IMR-90 (cell line): ENCODE measurements at regions not wholly inside any gene's neighbourhood (a gene's known extent, or its start where the extent isn't known, plus 50 kb on each side); places are given as distances from the start of the nearest gene placed in this dataset.

Experiments used
- ATAC-seq: fragments of 200-7000 bp; cut with Tn5 transposase; 2 replicates; pipeline ENCODE4 v1.9.1; 2020; ENCODE audit warnings: low read depth, mild to moderate bottlenecking, moderate library complexity
- BruUV-seq: library from RNA; stranded (reverse); fragments of 400-500 nt; replicated peaks from 2 replicates; lab custom pipeline; 2021; lab: Mats Ljungman, UMichigan
- CTCF ChIA-PET: fragments of 300-600 bp; formaldehyde crosslinking; extraction: SDS; loops from one replicate; lab custom pipeline; 2021; ENCODE audit warnings: antibody characterized with exemption; lab: Yijun Ruan, JAX
- POLR2A ChIA-PET: fragments of 300-600 bp; sonication (Branson Sonifier 250); formaldehyde crosslinking; loops from one replicate; lab custom pipeline; 2022; ENCODE audit warnings: antibody characterized with exemption; ENCODE audit not compliant: unreplicated experiment; lab: Charles Lee
- DNase-seq: peaks from one replicate; pipeline ENCODE4 v3.0.0; 2013
- H2AFZ ChIP-seq: replicated peaks from 2 replicates; pipeline ENCODE3; 2013; ENCODE audit warnings: low read length, mild to moderate bottlenecking; ENCODE audit not compliant: poor library complexity
- H2AK5ac ChIP-seq: 2 replicates; pipeline ENCODE4 v1.6.1; 2013; ENCODE audit warnings: low read depth, low read length, inconsistent platforms
- H2AK9ac ChIP-seq: replicated peaks from 2 replicates; pipeline ENCODE3; 2013; ENCODE audit warnings: mild to moderate bottlenecking, low read depth, low read length, moderate library complexity; ENCODE audit not compliant: poor library complexity
- H2BK120ac ChIP-seq: 2 replicates; pipeline ENCODE4 v1.6.1; 2013; ENCODE audit warnings: low read depth, low read length, inconsistent platforms
- H2BK15ac ChIP-seq: 3 replicates; pipeline ENCODE4 v1.6.1; 2013; ENCODE audit warnings: low read depth, low read length, inconsistent platforms
- H2BK20ac ChIP-seq: 2 replicates; pipeline ENCODE4 v1.6.1; 2013; ENCODE audit warnings: low read depth, mild to moderate bottlenecking, inconsistent platforms, low read length, moderate library complexity
- H2BK5ac ChIP-seq: 2 replicates; pipeline ENCODE4 v1.6.1; 2013; ENCODE audit warnings: mild to moderate bottlenecking, low read depth, low read length, inconsistent platforms; ENCODE audit not compliant: poor library complexity, severe bottlenecking
- H3K14ac ChIP-seq: replicated peaks from 2 replicates; pipeline ENCODE4 v1.6.1; 2013; ENCODE audit warnings: low read depth, low read length, inconsistent platforms
- H3K18ac ChIP-seq: 2 replicates; pipeline ENCODE4 v1.6.1; 2013; ENCODE audit warnings: low read depth, low read length, control low read depth
- H3K23ac ChIP-seq: 2 replicates; pipeline ENCODE4 v1.6.1; 2013; ENCODE audit warnings: low read depth, low read length, inconsistent platforms
- H3K27ac ChIP-seq: 2 replicates; pipeline ENCODE4 v1.5.1; 2013; ENCODE audit warnings: mild to moderate bottlenecking, control low read depth, low read length; ENCODE audit not compliant: insufficient read depth
- H3K27me3 ChIP-seq: 2 replicates; pipeline ENCODE4 v1.6.1; 2013; ENCODE audit warnings: low read length; ENCODE audit not compliant: control insufficient read depth, insufficient read depth
- H3K36me3 ChIP-seq: 2 replicates; pipeline ENCODE4 v1.6.1; 2013; ENCODE audit warnings: low read length, mixed read lengths; ENCODE audit not compliant: control insufficient read depth, insufficient read depth
- H3K4ac ChIP-seq: 2 replicates; pipeline ENCODE4 v1.6.1; 2013; ENCODE audit warnings: low read depth, low read length, inconsistent platforms
- H3K4me1 ChIP-seq: 2 replicates; pipeline ENCODE4 v1.6.1; 2013; ENCODE audit warnings: low read length, mixed read lengths; ENCODE audit not compliant: control insufficient read depth, insufficient read depth
- H3K4me2 ChIP-seq: 2 replicates; pipeline ENCODE4 v1.6.1; 2013; ENCODE audit warnings: low read depth, mild to moderate bottlenecking, control low read depth, low read length, moderate library complexity
- H3K4me3 ChIP-seq: 2 replicates; pipeline ENCODE4 v1.5.1; 2013; ENCODE audit warnings: low read depth, mild to moderate bottlenecking, control low read depth, low read length, moderate library complexity; ENCODE audit not compliant: insufficient read depth
- H3K56ac ChIP-seq: 2 replicates; pipeline ENCODE4 v1.6.1; 2013; ENCODE audit warnings: low read length, inconsistent platforms; ENCODE audit not compliant: insufficient read depth; ENCODE audit errors: extremely low read depth
- H3K79me1 ChIP-seq, 2 experiments: 2 replicates each; pipeline ENCODE4 v1.6.1; 2013; ENCODE audit warnings: low read length in 2 of 2, inconsistent platforms in 1 of 2, low read depth in 1 of 2
- H3K9ac ChIP-seq: 2 replicates; pipeline ENCODE4 v1.6.1; 2013; ENCODE audit warnings: low read depth, low read length, control low read depth
- H3K9me1 ChIP-seq: 2 replicates; pipeline ENCODE4 v1.6.1; 2013; ENCODE audit warnings: low read length, inconsistent platforms; ENCODE audit not compliant: insufficient read depth
- H3K9me3 ChIP-seq: 2 replicates; pipeline ENCODE4 v1.6.1; 2013; ENCODE audit warnings: low read length; ENCODE audit not compliant: control insufficient read depth, insufficient read depth
- H4K20me1 ChIP-seq: 2 replicates; pipeline ENCODE4 v1.6.1; 2013; ENCODE audit warnings: low read length, inconsistent platforms; ENCODE audit not compliant: insufficient read depth
- H4K5ac ChIP-seq: 2 replicates; pipeline ENCODE4 v1.6.1; 2013; ENCODE audit warnings: mild to moderate bottlenecking, low read depth, low read length, control low read depth
- H4K8ac ChIP-seq, 2 experiments: 2 replicates each; pipeline ENCODE4 v1.6.1; 2013; ENCODE audit warnings: low read depth in 2 of 2, low read length in 2 of 2, control low read depth in 1 of 2, inconsistent platforms in 1 of 2
- H4K91ac ChIP-seq: 2 replicates; pipeline ENCODE4 v1.6.1; 2013; ENCODE audit warnings: low read depth, low read length, inconsistent platforms; ENCODE audit not compliant: insufficient read depth
- CEBPB ChIP-seq: IDR thresholded peaks from 2 replicates; pipeline ENCODE4 v1.6.1; 2012; ENCODE audit warnings: low read depth, low read length, improper control_type of control experiment
- CHD1 ChIP-seq: IDR thresholded peaks from 2 replicates; pipeline ENCODE4 v1.6.1; 2012; ENCODE audit warnings: low read depth, low read length, improper control_type of control experiment
- FOS ChIP-seq: fragments of 150-350 bp; IDR thresholded peaks from 2 replicates; pipeline ENCODE4 v1.6.1; 2016; ENCODE audit warnings: low read depth, low read length
- MAFK ChIP-seq: IDR thresholded peaks from 2 replicates; pipeline ENCODE4 v1.6.1; 2012; ENCODE audit warnings: low read depth, low read length, improper control_type of control experiment
- MAZ ChIP-seq: IDR thresholded peaks from 2 replicates; pipeline ENCODE4 v1.6.1; 2012; ENCODE audit warnings: low read depth, mild to moderate bottlenecking, low read length, improper control_type of control experiment, moderate library complexity, borderline replicate concordance
- MXI1 ChIP-seq: IDR thresholded peaks from 2 replicates; pipeline ENCODE4 v1.6.1; 2012; ENCODE audit warnings: low read depth, mild to moderate bottlenecking, low read length, moderate library complexity, borderline replicate concordance
- NFE2L2 ChIP-seq: fragments of 150-350 bp; IDR thresholded peaks from 2 replicates; pipeline ENCODE4 v1.6.1; 2016; ENCODE audit warnings: low read depth, mild to moderate bottlenecking, low read length
- POLR2A ChIP-seq: IDR thresholded peaks from 2 replicates; pipeline ENCODE4 v1.6.1; 2012; ENCODE audit warnings: mild to moderate bottlenecking, low read depth, low read length
- RCOR1 ChIP-seq: IDR thresholded peaks from 2 replicates; pipeline ENCODE4 v1.6.1; 2012; ENCODE audit warnings: mild to moderate bottlenecking, low read length, improper control_type of control experiment; ENCODE audit not compliant: insufficient replicate concordance
- RFX5 ChIP-seq: IDR thresholded peaks from 2 replicates; pipeline ENCODE4 v1.8.0; 2012; ENCODE audit warnings: low read depth, mild to moderate bottlenecking, low read length, moderate library complexity
- SMC3 ChIP-seq: fragments of 150-350 bp; IDR thresholded peaks from 2 replicates; pipeline ENCODE4 v1.6.1; 2016; ENCODE audit warnings: low read depth, mild to moderate bottlenecking, antibody characterized with exemption, low read length, moderate library complexity
- WGBS, 2 experiments: methylation state at CpG; one replicate each; pipeline versions ENCODE4 v1.1.5 to v1.1.7; 2013; ENCODE audit warnings: missing lambda C conversion rate in 2 of 2; ENCODE audit not compliant: insufficient read length in 1 of 2; ENCODE audit errors: extremely low coverage in 2 of 2; 5-methylcytosine and 5-hydroxymethylcytosine counted together
- dilution Hi-C: fragments of 300-500 bp; cut with HindIII; formaldehyde crosslinking; loops from one replicate; pipeline ENCODE4 v1.14.3; 2018; ENCODE audit warnings: low sequenced_read_pairs; ENCODE audit not compliant: unreplicated experiment
- in situ Hi-C: fragments of 300-500 bp; cut with MboI; formaldehyde crosslinking; loops from 3 replicates; pipeline ENCODE4 v1.14.3; 2019; ENCODE audit warnings: low sequenced_read_pairs, inconsistent platforms, mixed read lengths
- intact Hi-C: fragments of 100-400 bp; cut with micrococcal nuclease; formaldehyde crosslinking; loops from 2 replicates; pipeline ENCODE4 v1.10.0; 2022
- TF ChIP-seq, protein P1 (sequence below): conservative IDR thresholded peaks from 2 replicates; pipeline ENCODE4 v1.5.1; 2012; ENCODE audit warnings: mild to moderate bottlenecking, low read depth, low read length, improper control_type of control experiment

- no peak overlapping the region for H2AK5ac ChIP-seq
- no peak for DNase-seq
- H3K9me1 ChIP-seq: no peaks in the 10 kb centered on the region
- no peaks in the 10 kb centered on the region for H3K27me3 ChIP-seq
- ATAC-seq: no peak
- H2BK15ac ChIP-seq: no peak overlapping the region
- H3K56ac ChIP-seq: no peak overlapping the region
- H4K8ac ChIP-seq: no peak overlapping the region
- intact Hi-C loops: no loop called here
- ChIA-PET CTCF (no interaction called here), POLR2A (no interaction called here)
- no peak overlapping the region for H4K91ac ChIP-seq
- H3K23ac ChIP-seq: no peak overlapping the region
- no peaks in the 10 kb centered on the region for H3K4me1 ChIP-seq
- H3K79me1 ChIP-seq: no peaks in the 10 kb centered on the region
- H3K9ac ChIP-seq: no peak overlapping the region
- TF ChIP-seq CEBPB (no peak), CHD1 (no peak), MAFK (no peak), MAZ (no peak), FOS (no peak), RFX5 (no peak), SMC3 (no peak), POLR2A (no peak), MXI1 (no peak), RCOR1 (no peak), NFE2L2 (no peak)
- TF ChIP-seq, protein P1, sequence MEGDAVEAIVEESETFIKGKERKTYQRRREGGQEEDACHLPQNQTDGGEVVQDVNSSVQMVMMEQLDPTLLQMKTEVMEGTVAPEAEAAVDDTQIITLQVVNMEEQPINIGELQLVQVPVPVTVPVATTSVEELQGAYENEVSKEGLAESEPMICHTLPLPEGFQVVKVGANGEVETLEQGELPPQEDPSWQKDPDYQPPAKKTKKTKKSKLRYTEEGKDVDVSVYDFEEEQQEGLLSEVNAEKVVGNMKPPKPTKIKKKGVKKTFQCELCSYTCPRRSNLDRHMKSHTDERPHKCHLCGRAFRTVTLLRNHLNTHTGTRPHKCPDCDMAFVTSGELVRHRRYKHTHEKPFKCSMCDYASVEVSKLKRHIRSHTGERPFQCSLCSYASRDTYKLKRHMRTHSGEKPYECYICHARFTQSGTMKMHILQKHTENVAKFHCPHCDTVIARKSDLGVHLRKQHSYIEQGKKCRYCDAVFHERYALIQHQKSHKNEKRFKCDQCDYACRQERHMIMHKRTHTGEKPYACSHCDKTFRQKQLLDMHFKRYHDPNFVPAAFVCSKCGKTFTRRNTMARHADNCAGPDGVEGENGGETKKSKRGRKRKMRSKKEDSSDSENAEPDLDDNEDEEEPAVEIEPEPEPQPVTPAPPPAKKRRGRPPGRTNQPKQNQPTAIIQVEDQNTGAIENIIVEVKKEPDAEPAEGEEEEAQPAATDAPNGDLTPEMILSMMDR: no peak
- no peak overlapping the region for H3K27ac ChIP-seq
- H2BK5ac ChIP-seq: no peak overlapping the region
- no peak overlapping the region for H3K18ac ChIP-seq
- in situ Hi-C loops: no loop called here
- no peak overlapping the region for H3K4me3 ChIP-seq
- H2AK9ac ChIP-seq: no peak overlapping the region
- dilution Hi-C loops: no loop called here
- BruUV-seq: no TSS peak
- peaks cover 8% of the 10 kb centered on the region for H3K9me3 ChIP-seq
- H4K20me1 ChIP-seq: no peaks in the 10 kb centered on the region
- H4K5ac ChIP-seq: no peak overlapping the region
- no peak overlapping the region for H3K14ac ChIP-seq
- H2BK120ac ChIP-seq: no peak overlapping the region
- WGBS, 2 experiments: 67% methylated on average over 2 of the region's 5 CpGs; no CpG with 5 or more reads in 1 of the 2 experiments
- H3K4me2 ChIP-seq: no peak overlapping the region
- H2BK20ac ChIP-seq: no peak overlapping the region
- no peaks in the 10 kb centered on the region for H3K36me3 ChIP-seq
- H2AFZ ChIP-seq: no peak overlapping the region
- H3K4ac ChIP-seq: no peak overlapping the region
Measured at GRCh38 chr12:125852116-125852515, 786.9 kb downstream of the AACS start.
